ENCODE measurements at regions not wholly inside any gene's neighbourhood (a gene's known extent, or its start where the extent isn't known, plus 50 kb on each side); places are given as distances from the start of the nearest gene placed in this dataset.

DNA sequence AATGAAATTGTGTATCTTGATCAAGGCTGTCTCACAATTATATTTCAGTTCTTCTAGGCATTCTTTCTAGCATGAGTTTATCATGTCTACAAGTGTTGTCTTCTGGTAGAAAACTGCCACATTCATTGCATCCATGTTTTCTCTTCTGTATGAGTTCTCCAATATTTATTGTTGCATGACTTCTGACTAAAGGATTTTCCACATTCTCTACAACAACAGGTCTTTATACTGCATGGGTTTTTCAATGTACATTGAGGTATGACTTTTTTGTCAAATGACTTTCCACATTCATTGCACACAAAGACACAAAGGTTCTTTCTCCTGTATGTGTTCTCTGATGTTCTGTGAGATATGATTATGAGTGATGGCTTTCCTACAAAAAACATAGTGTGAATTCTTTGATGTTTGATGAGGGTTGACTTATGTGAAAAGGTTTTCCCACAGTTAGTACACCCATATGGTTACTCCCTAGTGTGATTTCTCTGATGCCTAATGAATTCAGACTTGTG is 890.6 kb upstream of the CNTN5 start:
- no peak overlapping the region for H3K27ac ChIP-seq
- DNase-seq (ENCODE audit: low spot score in 2 of 2), result no peak
- TF ChIP-seq, protein P1, sequence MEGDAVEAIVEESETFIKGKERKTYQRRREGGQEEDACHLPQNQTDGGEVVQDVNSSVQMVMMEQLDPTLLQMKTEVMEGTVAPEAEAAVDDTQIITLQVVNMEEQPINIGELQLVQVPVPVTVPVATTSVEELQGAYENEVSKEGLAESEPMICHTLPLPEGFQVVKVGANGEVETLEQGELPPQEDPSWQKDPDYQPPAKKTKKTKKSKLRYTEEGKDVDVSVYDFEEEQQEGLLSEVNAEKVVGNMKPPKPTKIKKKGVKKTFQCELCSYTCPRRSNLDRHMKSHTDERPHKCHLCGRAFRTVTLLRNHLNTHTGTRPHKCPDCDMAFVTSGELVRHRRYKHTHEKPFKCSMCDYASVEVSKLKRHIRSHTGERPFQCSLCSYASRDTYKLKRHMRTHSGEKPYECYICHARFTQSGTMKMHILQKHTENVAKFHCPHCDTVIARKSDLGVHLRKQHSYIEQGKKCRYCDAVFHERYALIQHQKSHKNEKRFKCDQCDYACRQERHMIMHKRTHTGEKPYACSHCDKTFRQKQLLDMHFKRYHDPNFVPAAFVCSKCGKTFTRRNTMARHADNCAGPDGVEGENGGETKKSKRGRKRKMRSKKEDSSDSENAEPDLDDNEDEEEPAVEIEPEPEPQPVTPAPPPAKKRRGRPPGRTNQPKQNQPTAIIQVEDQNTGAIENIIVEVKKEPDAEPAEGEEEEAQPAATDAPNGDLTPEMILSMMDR (IDR thresholded peaks at IDR 0.05), result no peak
- no peak for TF ChIP-seq POLR2A (IDR thresholded peaks at IDR 0.05)
- no peak for TF ChIP-seq POLR2AphosphoS5 (IDR thresholded peaks at IDR 0.05)
- peaks cover 0 to 15% of the 10 kb centered on the region in 2 donors for H3K9me3 ChIP-seq
- no peaks in the 10 kb centered on the region for H3K4me1 ChIP-seq
- no peaks in the 10 kb centered on the region for H3K27me3 ChIP-seq
- H3K36me3 ChIP-seq, result no peaks in the 10 kb centered on the region
- H3K4me3 ChIP-seq, result no peak overlapping the region
- intact Hi-C loops (cut with DNase I; ENCODE audit: low total_unique reads), result no loop called here

DNA sequence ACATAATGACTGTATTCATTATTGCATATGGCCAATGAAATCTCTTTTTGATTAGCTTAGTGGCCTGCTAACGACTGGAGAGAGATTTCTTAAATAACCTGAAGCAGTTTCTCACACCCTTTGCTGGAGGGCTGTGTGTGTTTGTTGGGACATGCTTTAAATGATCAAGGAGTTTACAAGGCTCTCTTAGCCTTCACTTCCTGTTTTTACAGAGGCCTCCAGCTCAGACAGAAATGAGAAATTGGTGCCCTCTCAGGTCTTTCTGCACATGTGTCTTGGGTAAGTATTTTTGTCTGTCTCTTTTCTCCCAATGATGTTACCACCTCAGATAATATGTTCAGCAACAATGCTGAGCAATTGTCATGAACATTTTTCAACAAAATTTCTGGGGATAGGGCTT is 884.4 kb upstream of the CNTN5 start:
- H3K4me3 ChIP-seq, result no peak overlapping the region
- no peaks in the 10 kb centered on the region for H3K4me1 ChIP-seq
- H3K9me3 ChIP-seq, result peaks cover 0 to 5% of the 10 kb centered on the region in 2 donors
- no peak overlapping the region for H3K27ac ChIP-seq
- intact Hi-C loops (cut with DNase I; ENCODE audit: low total_unique reads), result no loop called here
- TF ChIP-seq POLR2A (IDR thresholded peaks at IDR 0.05) (no peak), POLR2AphosphoS5 (IDR thresholded peaks at IDR 0.05) (no peak)
- TF ChIP-seq, protein P1 (IDR thresholded peaks at IDR 0.05), result no peak
- no peaks in the 10 kb centered on the region for H3K27me3 ChIP-seq
- H3K36me3 ChIP-seq, result no peaks in the 10 kb centered on the region
- DNase-seq (ENCODE audit: low spot score in 2 of 2), result no peak

DNA sequence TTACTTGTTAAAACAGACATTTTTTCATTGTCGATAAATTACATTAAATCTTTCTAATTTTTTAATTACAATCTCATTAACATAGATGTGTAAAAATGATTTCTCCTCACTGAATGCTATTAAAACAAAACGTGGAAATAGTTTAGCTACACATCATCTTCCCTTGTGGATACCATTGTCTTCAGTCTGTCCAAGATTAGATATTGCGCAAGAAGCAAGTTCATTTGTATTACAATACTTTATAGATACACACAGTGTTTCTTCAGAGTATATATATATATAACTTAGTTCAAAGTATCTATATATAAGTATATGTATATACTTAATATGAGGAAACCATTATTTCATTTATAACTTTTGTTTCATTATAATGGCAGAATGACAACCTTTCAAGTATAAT is 883.3 kb upstream of the CNTN5 start:
- no peak for DNase-seq (ENCODE audit: low spot score in 2 of 2)
- Histone ChIP-seq H3K4me3 (no peak overlapping the region), H3K36me3 (no peaks in the 10 kb centered on the region), H3K27ac (no peak overlapping the region), H3K4me1 (no peaks in the 10 kb centered on the region), H3K9me3 (peaks cover 0 to 3% of the 10 kb centered on the region in 2 donors), H3K27me3 (no peaks in the 10 kb centered on the region)
- intact Hi-C loops (cut with DNase I; ENCODE audit: low total_unique reads), result no loop called here
- TF ChIP-seq POLR2AphosphoS5 (IDR thresholded peaks at IDR 0.05) (no peak), POLR2A (IDR thresholded peaks at IDR 0.05) (no peak)
- TF ChIP-seq, protein P1 (IDR thresholded peaks at IDR 0.05), result no peak

DNA sequence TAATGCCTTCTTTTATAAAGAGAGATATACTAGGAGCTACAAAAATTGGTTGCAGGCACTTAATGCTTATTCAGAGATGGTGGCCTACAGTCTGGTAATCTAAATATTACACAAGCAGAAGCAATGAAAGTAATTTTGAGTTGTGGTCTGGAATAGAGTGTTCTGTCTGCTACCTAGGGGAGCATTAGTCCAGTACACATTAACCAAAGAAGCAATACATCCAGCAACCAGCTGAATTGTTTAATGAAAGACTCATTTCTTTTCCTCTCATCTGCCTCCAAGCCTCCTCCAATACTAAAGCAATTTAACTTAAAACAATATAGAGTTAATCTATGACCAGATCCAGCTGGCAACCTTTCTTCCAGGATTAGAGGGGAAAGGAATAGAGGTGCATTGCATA is 877.1 kb upstream of the CNTN5 start:
- no peak overlapping the region for H3K27ac ChIP-seq
- H3K9me3 ChIP-seq, result peaks cover 10 to 14% of the 10 kb centered on the region in 2 donors
- intact Hi-C loops (cut with DNase I; ENCODE audit: low total_unique reads), result no loop called here
- no peak overlapping the region for H3K4me3 ChIP-seq
- TF ChIP-seq, protein P1 (IDR thresholded peaks at IDR 0.05), result no peak
- TF ChIP-seq POLR2AphosphoS5 (IDR thresholded peaks at IDR 0.05) (no peak), POLR2A (IDR thresholded peaks at IDR 0.05) (no peak)
- H3K27me3 ChIP-seq, result no peaks in the 10 kb centered on the region
- DNase-seq (ENCODE audit: low spot score in 2 of 2), result no peak
- no peaks in the 10 kb centered on the region for H3K36me3 ChIP-seq
- H3K4me1 ChIP-seq, result no peaks in the 10 kb centered on the region

DNA sequence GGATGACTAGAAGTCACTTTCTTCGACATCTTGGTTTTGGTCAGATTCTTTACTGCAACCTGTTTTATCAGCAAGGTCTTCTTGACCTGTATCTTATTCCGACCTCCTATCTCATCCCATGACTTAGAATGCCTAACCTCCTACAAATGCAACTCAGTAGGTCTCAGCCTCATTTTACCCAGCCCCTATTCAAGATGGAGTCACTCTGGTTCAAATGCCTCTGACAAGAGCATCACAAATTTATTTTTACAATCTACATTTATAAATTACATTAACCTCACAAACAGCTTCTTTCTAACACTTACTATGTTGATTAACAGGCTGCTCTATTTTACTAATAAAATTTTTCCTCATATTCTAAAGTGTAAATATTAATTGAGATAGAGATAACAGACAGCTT is 867.0 kb upstream of the CNTN5 start:
- TF ChIP-seq POLR2AphosphoS5 (IDR thresholded peaks at IDR 0.05), result no peak
- no peak for TF ChIP-seq POLR2A (IDR thresholded peaks at IDR 0.05)
- TF ChIP-seq, protein P1 (IDR thresholded peaks at IDR 0.05), result no peak
- intact Hi-C loops (cut with DNase I; ENCODE audit: low total_unique reads), result no loop called here
- H3K9me3 ChIP-seq, result peaks cover 3 to 18% of the 10 kb centered on the region in 2 donors
- no peak overlapping the region for H3K4me3 ChIP-seq
- no peaks in the 10 kb centered on the region for H3K27me3 ChIP-seq
- no peak for DNase-seq (ENCODE audit: low spot score in 2 of 2)
- no peaks in the 10 kb centered on the region for H3K36me3 ChIP-seq
- H3K27ac ChIP-seq, result no peak overlapping the region
- no peaks in the 10 kb centered on the region for H3K4me1 ChIP-seq

Data from breast epithelium (tissue), 4 donors.